NK-92 treated with Interleukin-12 subunit alpha and Interleukin-12 subunit beta, amount 100 ng/mL, for 24 hours (cell line): ENCODE measurements at regions not wholly inside any gene's neighbourhood (a gene's known extent, or its start where the extent isn't known, plus 50 kb on each side); places are given as distances from the start of the nearest gene placed in this dataset.
"Not testable (repeated sequence)": the region's sequence is repeated elsewhere in the genome, so short reads cannot be mapped to it uniquely, and the experiment has no call there.

Experiments
- DNase-seq: peaks from one replicate; lab custom pipeline; 2025; lab: John Stamatoyannopoulos, UW

GRCh38 chr18:59038295-59039039, 101.2 kb upstream of the SEC11C start:
- no peak for DNase-seq

GRCh38 chr18:59039040-59039320, 100.7 kb upstream of the SEC11C start:
- DNase-seq, result not testable (repeated sequence)

- DNase-seq, result no peak
These were observed 100.2 kb upstream of the SEC11C start for GRCh38 chr18:59039449-59039848.

- no peak for DNase-seq
These were observed 98.9 kb upstream of the SEC11C start for GRCh38 chr18:59040770-59041148.

- no peak for DNase-seq
These were observed 98.4 kb upstream of the SEC11C start for GRCh38 chr18:59041296-59041695.

GRCh38 chr18:59041819-59042815, 97.6 kb upstream of the SEC11C start:
- DNase-seq, result no peak

GRCh38 chr18:59044855-59045254, 94.8 kb upstream of the SEC11C start:
- no peak for DNase-seq

- no peak for DNase-seq
These were observed 92.2 kb upstream of the SEC11C start for GRCh38 chr18:59047321-59048047.

GRCh38 chr18:59048048-59048363, 91.7 kb upstream of the SEC11C start:
- no peak for DNase-seq

- no peak for DNase-seq
These were observed 91.3 kb upstream of the SEC11C start for GRCh38 chr18:59048378-59048777.

- DNase-seq, result no peak
These were observed 89.7 kb upstream of the SEC11C start for GRCh38 chr18:59049721-59050660.

GRCh38 chr18:59050661-59051057, 89.0 kb upstream of the SEC11C start:
- no peak for DNase-seq

- DNase-seq, result no peak
These were observed 88.1 kb upstream of the SEC11C start for GRCh38 chr18:59051470-59052165.

- no peak for DNase-seq
These were observed 86.5 kb upstream of the SEC11C start for GRCh38 chr18:59052965-59053820.

- no peak for DNase-seq
These were observed 85.0 kb upstream of the SEC11C start for GRCh38 chr18:59054496-59055287.

- no peak for DNase-seq
These were observed 84.2 kb upstream of the SEC11C start for GRCh38 chr18:59055345-59056032.

- peak; percentile 36 for DNase-seq
These were observed 82.8 kb upstream of the SEC11C start for GRCh38 chr18:59056706-59057492.

- no peak for DNase-seq
These were observed 82.2 kb upstream of the SEC11C start for GRCh38 chr18:59057493-59057795.
